CD14-positive monocyte (primary cell): ENCODE measurements at regions not wholly inside any gene's neighbourhood (a gene's known extent, or its start where the extent isn't known, plus 50 kb on each side); places are given as distances from the start of the nearest gene placed in this dataset.

ENCODE experiments used
- DNase-seq, 3 donors: peaks; one replicate each; pipeline ENCODE4 v3.0.0-alpha.2; 2011 to 2022
- H2AFZ ChIP-seq: 2 replicates; pipeline ENCODE4 v1.6.0; 2012; ENCODE audit warnings: mild to moderate bottlenecking, low read depth, low read length, inconsistent platforms; ENCODE audit not compliant: insufficient read depth, poor library complexity, severe bottlenecking
- H3K27ac ChIP-seq, 2 donors: 1 replicate in 1 of 2; 2 replicates in 1 of 2; pipeline ENCODE4 v1.5.1; 2012 to 2013; ENCODE audit warnings: low read length in 2 of 2, control low read depth in 1 of 2, inconsistent platforms in 1 of 2, low read depth in 1 of 2, mild to moderate bottlenecking in 1 of 2
- H3K27me3 ChIP-seq, 2 donors: one replicate each; pipeline versions ENCODE4 v1.6.0 to v1.6.1; 2011 to 2013; ENCODE audit warnings: low read length in 2 of 2; ENCODE audit not compliant: control insufficient read depth in 2 of 2, insufficient read depth in 2 of 2
- H3K36me3 ChIP-seq, 2 donors: replicated peaks in 1 of 2; 1 replicate in 1 of 2; 2 replicates in 1 of 2; pipeline versions ENCODE4 v1.5.1 to v1.6.1; 2012 to 2013; ENCODE audit warnings: low read length in 2 of 2, control low read depth in 1 of 2, inconsistent platforms in 1 of 2, mild to moderate bottlenecking in 1 of 2; ENCODE audit not compliant: insufficient read depth in 2 of 2, control insufficient read depth in 1 of 2
- H3K4me1 ChIP-seq, 2 donors: 1 replicate in 1 of 2; 2 replicates in 1 of 2; pipeline versions ENCODE4 v1.5.1 to v1.6.1; 2012 to 2013; ENCODE audit warnings: low read length in 2 of 2, control low read depth in 1 of 2, inconsistent platforms in 1 of 2, mild to moderate bottlenecking in 1 of 2, moderate library complexity in 1 of 2; ENCODE audit not compliant: insufficient read depth in 2 of 2, control insufficient read depth in 1 of 2
- H3K4me2 ChIP-seq: replicated peaks from 2 replicates; pipeline ENCODE3; 2012; ENCODE audit warnings: low read length, moderate library complexity, mild to moderate bottlenecking; ENCODE audit not compliant: poor library complexity, severe bottlenecking; ENCODE audit errors: extremely low read depth
- H3K4me3 ChIP-seq, 3 experiments: fragments of 200-600 bp in 1 of 3; sonication (generic) in 1 of 3; replicated peaks in 1 of 3; 1 replicate in 2 of 3; 2 replicates in 1 of 3; pipeline ENCODE4 v1.5.1; 2011 to 2013; ENCODE audit warnings: low read length in 3 of 3, mild to moderate bottlenecking in 3 of 3, control low read depth in 2 of 3, low read depth in 2 of 3, inconsistent platforms in 1 of 3, moderate library complexity in 1 of 3
- H3K79me2 ChIP-seq: 2 replicates; pipeline ENCODE4 v1.6.0; 2012; ENCODE audit warnings: mild to moderate bottlenecking, control low read depth, inconsistent platforms, low read length, moderate library complexity; ENCODE audit not compliant: insufficient read depth
- H3K9ac ChIP-seq: 2 replicates; pipeline ENCODE4 v1.6.0; 2017; ENCODE audit warnings: low read length, mild to moderate bottlenecking; ENCODE audit not compliant: insufficient read depth, poor library complexity, severe bottlenecking
- H3K9me3 ChIP-seq, 2 donors: replicated peaks in 1 of 2; 1 replicate in 1 of 2; 2 replicates in 1 of 2; pipeline versions ENCODE4 v1.5.1 to v1.6.1; 2012 to 2013; ENCODE audit warnings: low read length in 2 of 2, control low read depth in 1 of 2; ENCODE audit not compliant: control insufficient read depth in 1 of 2, insufficient read depth in 1 of 2
- H4K20me1 ChIP-seq: 2 replicates; pipeline ENCODE4 v1.6.0; 2012; ENCODE audit warnings: mild to moderate bottlenecking, low read length, control low read depth, moderate library complexity; ENCODE audit not compliant: insufficient read depth
- H3K27ac Mint-ChIP-seq, 7 donors: one replicate each; pipeline ENCODE4 v1.8.0; 2020; ENCODE audit warnings: mild to moderate bottlenecking in 7 of 7, mixed read lengths in 7 of 7, moderate library complexity in 6 of 7, inconsistent platforms in 2 of 7
- H3K27me3 Mint-ChIP-seq, 3 donors: one replicate each; pipeline ENCODE4 v1.8.0; 2021 to 2022; ENCODE audit warnings: low read depth in 3 of 3, mild to moderate bottlenecking in 3 of 3, mixed read lengths in 3 of 3, moderate library complexity in 3 of 3, inconsistent platforms in 1 of 3
- H3K36me3 Mint-ChIP-seq, 2 donors: one replicate each; pipeline ENCODE4 v1.8.0; 2020; ENCODE audit warnings: mixed read lengths in 2 of 2, inconsistent platforms in 1 of 2, mild to moderate bottlenecking in 1 of 2
- H3K4me1 Mint-ChIP-seq: one replicate; pipeline ENCODE4 v1.8.0; 2020; ENCODE audit warnings: mild to moderate bottlenecking, mixed read lengths
- H3K4me3 Mint-ChIP-seq, 2 donors: one replicate each; pipeline ENCODE4 v1.8.0; 2020; ENCODE audit warnings: mild to moderate bottlenecking in 2 of 2, mixed read lengths in 2 of 2, moderate library complexity in 1 of 2
- H3K9me3 Mint-ChIP-seq, 7 donors: one replicate each; pipeline ENCODE4 v1.8.0; 2020 to 2022; ENCODE audit warnings: mixed read lengths in 7 of 7, mild to moderate bottlenecking in 6 of 7, moderate library complexity in 6 of 7, inconsistent platforms in 2 of 7
- WGBS: methylation state at CpG from one replicate; pipeline ENCODE4 v1.1.5; 2013; ENCODE audit warnings: missing lambda C conversion rate; ENCODE audit not compliant: insufficient coverage; 5-methylcytosine and 5-hydroxymethylcytosine counted together
- intact Hi-C, 2 donors: fragments of 100-400 bp; cut with micrococcal nuclease; formaldehyde crosslinking; loops; one replicate each; pipeline versions ENCODE4 v1.15.0 to v1.15.1; 2023
- TF ChIP-seq, protein P1 (sequence below): fragments of 200-600 bp; IDR thresholded peaks from one replicate; pipeline ENCODE4 v1.8.0; 2022; ENCODE audit warnings: antibody characterized with exemption, mild to moderate bottlenecking

DNA sequence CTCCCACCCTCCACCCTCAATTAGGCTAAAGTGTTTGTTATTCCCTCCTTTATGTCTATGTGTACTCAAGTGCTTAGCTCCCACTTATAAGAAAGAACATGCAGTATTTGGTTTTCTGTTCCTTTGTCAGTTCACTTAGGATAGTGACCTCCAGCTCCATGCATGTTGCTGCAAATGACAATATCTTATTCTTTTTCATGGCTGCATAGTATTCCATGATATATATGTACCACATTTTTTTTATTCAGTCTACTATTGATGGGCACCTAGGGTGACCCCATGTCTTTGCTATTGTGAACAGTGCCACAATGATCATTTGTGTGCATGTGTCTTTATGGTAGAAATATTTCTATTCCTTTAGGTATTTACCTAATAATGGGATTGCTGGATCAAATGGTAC, 114.3 kb downstream of the DLEU7 start:
- Histone ChIP-seq H3K4me1 (no peaks in the 10 kb centered on the region), H3K27me3 (no peaks in the 10 kb centered on the region), H3K4me3 (no peak overlapping the region), H3K4me2 (no peak overlapping the region), H2AFZ (no peak overlapping the region), H3K9ac (no peak overlapping the region), H3K36me3 (no peaks in the 10 kb centered on the region), H3K79me2 (no peaks in the 10 kb centered on the region), H4K20me1 (no peaks in the 10 kb centered on the region), H3K9me3 (peaks cover 3 to 6% of the 10 kb centered on the region in 2 donors), H3K27ac (no peak overlapping the region)
- H3K4me1 Mint-ChIP-seq = peaks cover 5% of the 10 kb centered on the region
- peaks cover 5 to 15% (median 11%) of the 10 kb centered on the region in 7 donors for H3K9me3 Mint-ChIP-seq
- intact Hi-C loops = no loop called here
- H3K36me3 Mint-ChIP-seq = peaks cover 34 to 39% of the 10 kb centered on the region in 2 donors
- no peak for DNase-seq
- no peak overlapping the region for H3K27ac Mint-ChIP-seq
- no peaks in the 10 kb centered on the region for H3K27me3 Mint-ChIP-seq
- TF ChIP-seq, protein P1, sequence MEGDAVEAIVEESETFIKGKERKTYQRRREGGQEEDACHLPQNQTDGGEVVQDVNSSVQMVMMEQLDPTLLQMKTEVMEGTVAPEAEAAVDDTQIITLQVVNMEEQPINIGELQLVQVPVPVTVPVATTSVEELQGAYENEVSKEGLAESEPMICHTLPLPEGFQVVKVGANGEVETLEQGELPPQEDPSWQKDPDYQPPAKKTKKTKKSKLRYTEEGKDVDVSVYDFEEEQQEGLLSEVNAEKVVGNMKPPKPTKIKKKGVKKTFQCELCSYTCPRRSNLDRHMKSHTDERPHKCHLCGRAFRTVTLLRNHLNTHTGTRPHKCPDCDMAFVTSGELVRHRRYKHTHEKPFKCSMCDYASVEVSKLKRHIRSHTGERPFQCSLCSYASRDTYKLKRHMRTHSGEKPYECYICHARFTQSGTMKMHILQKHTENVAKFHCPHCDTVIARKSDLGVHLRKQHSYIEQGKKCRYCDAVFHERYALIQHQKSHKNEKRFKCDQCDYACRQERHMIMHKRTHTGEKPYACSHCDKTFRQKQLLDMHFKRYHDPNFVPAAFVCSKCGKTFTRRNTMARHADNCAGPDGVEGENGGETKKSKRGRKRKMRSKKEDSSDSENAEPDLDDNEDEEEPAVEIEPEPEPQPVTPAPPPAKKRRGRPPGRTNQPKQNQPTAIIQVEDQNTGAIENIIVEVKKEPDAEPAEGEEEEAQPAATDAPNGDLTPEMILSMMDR = no peak
- H3K4me3 Mint-ChIP-seq = no peak overlapping the region

DNA sequence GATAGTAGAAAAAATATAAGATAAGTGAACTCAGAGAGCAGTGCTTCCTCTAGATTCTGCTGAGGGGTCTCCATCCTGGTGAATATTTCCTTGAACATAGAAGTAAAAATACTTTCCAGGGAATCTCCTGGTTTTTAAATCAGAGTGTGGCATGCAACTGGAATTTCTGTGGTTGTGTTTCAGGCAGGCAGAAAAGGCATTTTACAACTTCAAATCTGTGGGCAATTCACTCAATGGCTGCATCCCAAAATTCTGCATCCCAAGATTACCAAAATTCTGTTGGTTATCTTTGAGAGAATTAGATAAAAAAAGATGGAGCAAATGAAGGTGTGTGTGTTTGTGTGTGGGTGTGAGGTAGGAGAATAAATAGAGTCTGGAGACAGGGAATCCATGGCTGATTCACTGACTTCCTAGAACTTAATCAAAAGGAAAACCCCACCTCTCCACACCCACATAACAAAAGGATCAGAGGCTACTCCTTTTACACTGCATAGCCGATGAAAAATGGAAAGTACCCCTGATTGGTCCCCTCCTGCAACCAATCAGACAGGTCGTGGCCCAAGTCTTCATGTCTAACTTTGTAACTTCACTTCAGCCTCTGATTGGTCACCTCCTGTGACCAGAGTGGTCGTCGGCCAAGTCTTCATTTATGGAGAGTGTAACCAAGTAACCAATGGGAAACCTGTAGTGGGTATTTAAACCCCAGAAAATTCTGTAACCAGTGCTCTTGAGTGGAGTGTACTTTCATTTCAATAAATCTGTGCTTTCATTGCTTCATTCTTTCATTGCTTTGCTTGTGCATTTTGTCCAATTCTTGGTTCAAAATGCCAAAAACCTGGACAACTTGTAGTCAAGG, 112.8 kb downstream of the DLEU7 start:
- intact Hi-C loops = no loop called here
- no peaks in the 10 kb centered on the region for H3K27me3 Mint-ChIP-seq
- TF ChIP-seq, protein P1 = no peak
- no CpG with 5 or more reads among the region's 4 CpGs for WGBS
- H4K20me1 ChIP-seq = no peaks in the 10 kb centered on the region
- no peak overlapping the region for H3K27ac ChIP-seq
- H3K9ac ChIP-seq = no peak overlapping the region
- no peaks in the 10 kb centered on the region for H3K27me3 ChIP-seq
- no peak overlapping the region for H2AFZ ChIP-seq
- no peak overlapping the region for H3K4me3 ChIP-seq
- no peak for DNase-seq
- peaks cover 3% of the 10 kb centered on the region for H3K4me1 Mint-ChIP-seq
- H3K4me2 ChIP-seq = no peak overlapping the region
- no peaks in the 10 kb centered on the region for H3K4me1 ChIP-seq
- H3K36me3 ChIP-seq = no peaks in the 10 kb centered on the region
- no peak overlapping the region for H3K27ac Mint-ChIP-seq
- peaks cover 5 to 15% (median 11%) of the 10 kb centered on the region in 7 donors for H3K9me3 Mint-ChIP-seq
- H3K9me3 ChIP-seq = peaks cover 3 to 6% of the 10 kb centered on the region in 2 donors
- no peaks in the 10 kb centered on the region for H3K79me2 ChIP-seq
- H3K4me3 Mint-ChIP-seq = no peak overlapping the region
- peaks cover 22 to 24% of the 10 kb centered on the region in 2 donors for H3K36me3 Mint-ChIP-seq
